DOHH2 (cell line): ENCODE measurements at regions not wholly inside any gene's neighbourhood (a gene's known extent, or its start where the extent isn't known, plus 50 kb on each side); places are given as distances from the start of the nearest gene placed in this dataset.

ENCODE experiments used
- H3F3A ChIP-seq: fragments of 200-600 bp; sonication (generic), shearing (Covaris generic); 2 replicates; pipeline ENCODE4 v1.6.0; 2016; ENCODE audit warnings: antibody characterized with exemption, mild to moderate bottlenecking; ENCODE audit not compliant: control insufficient read depth, insufficient read depth
- H3K27ac ChIP-seq: fragments of 200-600 bp; sonication (generic); 2 replicates; pipeline ENCODE4 v1.5.1; 2014; ENCODE audit warnings: low read depth, mild to moderate bottlenecking, low read length, moderate library complexity
- H3K27me3 ChIP-seq: fragments of 200-600 bp; sonication (generic); 2 replicates; pipeline ENCODE4 v1.6.1; 2014; ENCODE audit warnings: mild to moderate bottlenecking, low read length, mixed read lengths; ENCODE audit not compliant: control insufficient read depth
- H3K36me3 ChIP-seq: fragments of 200-600 bp; sonication (generic); 2 replicates; pipeline ENCODE4 v1.6.1; 2014; ENCODE audit warnings: mild to moderate bottlenecking, low read length, moderate library complexity, mixed read lengths; ENCODE audit not compliant: control insufficient read depth
- H3K4me1 ChIP-seq: fragments of 200-600 bp; sonication (generic); 2 replicates; pipeline ENCODE4 v1.6.1; 2014; ENCODE audit warnings: mild to moderate bottlenecking, low read length, mixed read lengths; ENCODE audit not compliant: control insufficient read depth
- H3K4me2 ChIP-seq: fragments of 200-600 bp; sonication (generic); 2 replicates; pipeline ENCODE4 v1.6.0; 2014; ENCODE audit warnings: mild to moderate bottlenecking, low read length, moderate library complexity
- H3K4me3 ChIP-seq: fragments of 200-600 bp; sonication (generic); 2 replicates; pipeline ENCODE4 v1.5.1; 2014; ENCODE audit warnings: mild to moderate bottlenecking, low read length, mixed read lengths
- H3K79me2 ChIP-seq: fragments of 200-600 bp; sonication (generic); 2 replicates; pipeline ENCODE4 v1.6.1; 2014; ENCODE audit warnings: mild to moderate bottlenecking, low read length, mixed read lengths; ENCODE audit not compliant: control insufficient read depth
- H3K9me2 ChIP-seq: fragments of 200-600 bp; sonication (generic); replicated peaks from 2 replicates; pipeline ENCODE4 v1.6.1; 2014; ENCODE audit warnings: mild to moderate bottlenecking, low read length, mixed read lengths; ENCODE audit not compliant: control insufficient read depth
- H3K9me3 ChIP-seq: fragments of 200-600 bp; sonication (generic); 2 replicates; pipeline ENCODE4 v1.6.1; 2014; ENCODE audit warnings: antibody characterized with exemption, low read length, mixed read lengths; ENCODE audit not compliant: control insufficient read depth, insufficient read depth
- H4K20me1 ChIP-seq: fragments of 200-600 bp; sonication (generic); 2 replicates; pipeline ENCODE4 v1.6.0; 2014; ENCODE audit warnings: low read depth, mild to moderate bottlenecking, antibody characterized with exemption, low read length, moderate library complexity; ENCODE audit not compliant: control insufficient read depth, insufficient read depth
- EZH2phosphoT487 ChIP-seq: fragments of 200-600 bp; sonication (generic); IDR thresholded peaks from 2 replicates; pipeline ENCODE4 v1.6.1; 2017; ENCODE audit warnings: borderline replicate concordance, mild to moderate bottlenecking, antibody characterized with exemption, low read length, moderate library complexity, mixed read lengths
- TF ChIP-seq, protein P1 (sequence below): fragments of 200-600 bp; sonication (generic); IDR thresholded peaks from one replicate; pipeline ENCODE4 v1.5.1; 2014; ENCODE audit warnings: antibody characterized with exemption, mild to moderate bottlenecking, low read depth, low read length; ENCODE audit not compliant: poor library complexity, severe bottlenecking

DNA sequence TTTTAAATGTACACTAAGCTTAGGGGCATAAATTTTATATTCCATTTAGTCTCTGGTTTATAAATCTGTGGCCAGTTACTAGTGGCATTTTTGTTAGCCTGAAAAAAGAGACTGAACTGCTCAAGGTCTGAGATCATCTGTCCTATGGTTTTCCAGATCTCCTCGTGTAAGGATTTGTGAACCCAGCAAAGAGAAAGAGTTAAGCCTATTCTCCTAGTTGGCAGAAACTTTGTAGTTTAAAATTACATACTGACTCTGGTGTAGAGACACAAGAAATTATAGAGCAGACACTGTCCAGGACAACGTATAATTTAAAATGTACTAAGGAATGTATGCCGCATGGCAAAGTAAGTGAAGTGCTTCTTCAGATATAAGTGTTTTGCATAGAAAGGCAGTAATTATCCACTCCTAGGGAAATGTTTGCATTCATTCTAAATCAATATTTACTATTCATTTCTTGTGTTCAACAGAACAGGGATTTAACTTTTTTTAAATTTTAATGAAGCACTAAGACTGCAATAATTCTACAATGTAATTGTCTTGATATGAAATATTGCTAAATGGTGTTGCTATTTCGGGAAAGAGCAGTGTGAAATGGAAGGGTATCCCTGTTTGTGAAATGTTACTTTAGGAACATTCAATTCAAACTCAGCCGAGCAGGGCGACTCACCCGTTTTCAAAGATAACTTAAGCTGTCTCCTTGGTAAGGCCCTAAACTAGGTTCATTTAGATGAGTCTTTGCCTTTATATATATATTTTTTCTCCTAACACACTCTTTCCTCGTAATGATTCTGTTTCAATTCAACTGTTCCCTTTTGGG, 508.4 kb upstream of the ZEB2 start:
- no peak overlapping the region for H3K27ac ChIP-seq
- no peaks in the 10 kb centered on the region for H4K20me1 ChIP-seq
- H3K4me2 ChIP-seq = no peak overlapping the region
- no peaks in the 10 kb centered on the region for H3K9me2 ChIP-seq
- H3K27me3 ChIP-seq = no peaks in the 10 kb centered on the region
- H3K9me3 ChIP-seq = peaks cover 3% of the 10 kb centered on the region; the same call in 1 of the 2 replicates
- H3K36me3 ChIP-seq = no peaks in the 10 kb centered on the region
- H3K4me3 ChIP-seq = no peak overlapping the region
- TF ChIP-seq EZH2phosphoT487 = no peak
- TF ChIP-seq, protein P1, sequence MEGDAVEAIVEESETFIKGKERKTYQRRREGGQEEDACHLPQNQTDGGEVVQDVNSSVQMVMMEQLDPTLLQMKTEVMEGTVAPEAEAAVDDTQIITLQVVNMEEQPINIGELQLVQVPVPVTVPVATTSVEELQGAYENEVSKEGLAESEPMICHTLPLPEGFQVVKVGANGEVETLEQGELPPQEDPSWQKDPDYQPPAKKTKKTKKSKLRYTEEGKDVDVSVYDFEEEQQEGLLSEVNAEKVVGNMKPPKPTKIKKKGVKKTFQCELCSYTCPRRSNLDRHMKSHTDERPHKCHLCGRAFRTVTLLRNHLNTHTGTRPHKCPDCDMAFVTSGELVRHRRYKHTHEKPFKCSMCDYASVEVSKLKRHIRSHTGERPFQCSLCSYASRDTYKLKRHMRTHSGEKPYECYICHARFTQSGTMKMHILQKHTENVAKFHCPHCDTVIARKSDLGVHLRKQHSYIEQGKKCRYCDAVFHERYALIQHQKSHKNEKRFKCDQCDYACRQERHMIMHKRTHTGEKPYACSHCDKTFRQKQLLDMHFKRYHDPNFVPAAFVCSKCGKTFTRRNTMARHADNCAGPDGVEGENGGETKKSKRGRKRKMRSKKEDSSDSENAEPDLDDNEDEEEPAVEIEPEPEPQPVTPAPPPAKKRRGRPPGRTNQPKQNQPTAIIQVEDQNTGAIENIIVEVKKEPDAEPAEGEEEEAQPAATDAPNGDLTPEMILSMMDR = no peak
- H3K4me1 ChIP-seq = peaks cover 3% of the 10 kb centered on the region
- H3K79me2 ChIP-seq = no peaks in the 10 kb centered on the region
- H3F3A ChIP-seq = no peaks in the 10 kb centered on the region

DNA sequence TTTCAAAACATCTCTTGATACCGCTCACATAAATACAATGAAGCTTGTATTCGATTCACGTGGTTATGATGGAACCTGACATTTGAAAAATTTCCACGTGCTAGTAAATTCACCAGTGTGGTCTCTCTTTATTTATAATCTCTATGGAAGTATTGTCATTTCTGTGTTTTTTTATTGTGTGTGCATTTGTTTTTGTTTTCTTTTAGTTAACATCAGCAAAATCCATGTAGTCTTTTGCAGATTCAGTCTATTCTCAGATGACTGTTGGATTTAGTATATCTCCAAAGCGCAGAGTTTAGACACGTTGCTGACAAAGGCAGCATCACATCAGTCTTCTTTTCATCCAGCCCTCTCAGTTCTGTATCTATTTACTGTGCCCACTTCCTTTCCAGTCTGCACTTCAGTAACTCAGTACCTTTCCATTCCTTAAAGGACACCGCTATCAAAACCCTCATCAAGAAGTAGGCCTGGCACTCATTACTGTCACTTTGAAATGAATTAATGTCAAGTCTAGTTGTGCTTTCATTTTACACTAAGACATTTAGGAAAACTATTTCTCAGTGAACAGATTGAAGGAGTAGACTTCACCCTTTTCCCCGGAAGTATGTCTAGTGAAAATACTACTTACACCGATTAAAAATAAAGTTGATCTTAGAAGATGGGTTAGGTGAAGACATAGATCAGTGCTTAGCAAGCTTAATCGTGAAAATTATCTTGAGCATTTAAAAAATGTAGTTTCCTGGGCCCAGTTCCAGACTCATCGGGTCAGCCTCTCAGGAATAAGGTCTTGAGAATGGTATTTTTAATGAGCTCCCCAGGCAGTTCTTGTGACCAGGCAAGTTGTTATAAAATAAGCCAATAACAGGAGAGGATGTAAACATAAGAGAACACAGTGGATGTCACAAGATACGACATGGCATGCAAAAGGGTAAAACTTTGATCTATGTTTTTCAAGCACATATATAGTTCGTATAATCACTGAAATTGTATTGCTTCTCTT, 506.8 kb upstream of the ZEB2 start:
- TF ChIP-seq, protein P1 = no peak
- TF ChIP-seq EZH2phosphoT487 = no peak
- Histone ChIP-seq H3K79me2 (no peaks in the 10 kb centered on the region), H3K9me2 (no peaks in the 10 kb centered on the region), H3K27ac (no peak overlapping the region), H4K20me1 (no peaks in the 10 kb centered on the region), H3K4me2 (no peak overlapping the region), H3K36me3 (no peaks in the 10 kb centered on the region), H3K9me3 (peaks cover 3% of the 10 kb centered on the region; the same call in 1 of the 2 replicates), H3K27me3 (no peaks in the 10 kb centered on the region), H3F3A (no peaks in the 10 kb centered on the region), H3K4me1 (peaks cover 15% of the 10 kb centered on the region), H3K4me3 (no peak overlapping the region)

DNA sequence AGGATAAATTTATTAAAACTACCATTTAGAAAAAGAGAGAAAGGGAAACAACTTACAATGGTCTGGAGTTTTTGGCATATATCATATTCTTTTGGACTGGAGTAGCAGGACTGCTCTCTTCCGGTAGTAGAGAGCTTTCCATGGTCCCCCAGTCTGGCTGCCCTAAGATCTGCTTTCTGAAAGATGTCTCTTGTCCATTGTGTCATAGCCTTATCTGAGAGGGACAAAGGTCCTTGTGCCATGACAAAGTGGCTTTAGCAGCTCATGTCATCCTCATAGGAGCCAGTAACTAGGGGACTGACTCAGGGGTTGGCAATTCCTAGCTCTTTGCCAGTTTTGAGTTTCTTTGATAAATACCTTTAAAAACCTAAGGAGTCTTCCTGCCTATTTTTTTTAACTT, 505.5 kb upstream of the ZEB2 start:
- Histone ChIP-seq H3K4me2 (no peak overlapping the region), H3K27ac (no peak overlapping the region), H3K9me2 (no peaks in the 10 kb centered on the region), H4K20me1 (no peaks in the 10 kb centered on the region), H3K36me3 (no peaks in the 10 kb centered on the region), H3K4me3 (no peak overlapping the region), H3K9me3 (peaks cover 3% of the 10 kb centered on the region; the same call in 1 of the 2 replicates), H3K27me3 (no peaks in the 10 kb centered on the region), H3K4me1 (peaks cover 15% of the 10 kb centered on the region), H3F3A (no peaks in the 10 kb centered on the region), H3K79me2 (no peaks in the 10 kb centered on the region)
- TF ChIP-seq EZH2phosphoT487 = no peak
- TF ChIP-seq, protein P1 = no peak
